ENCODE measurements at regions not wholly inside any gene's neighbourhood (a gene's known extent, or its start where the extent isn't known, plus 50 kb on each side); places are given as distances from the start of the nearest gene placed in this dataset.

GRCh38 chr2:45254025-45254424 is 244.8 kb upstream of the SIX2 start:
- TF ChIP-seq, protein P1, sequence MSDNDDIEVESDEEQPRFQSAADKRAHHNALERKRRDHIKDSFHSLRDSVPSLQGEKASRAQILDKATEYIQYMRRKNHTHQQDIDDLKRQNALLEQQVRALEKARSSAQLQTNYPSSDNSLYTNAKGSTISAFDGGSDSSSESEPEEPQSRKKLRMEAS (IDR thresholded peaks at IDR 0.05): no peak
- TF ChIP-seq, protein P2, sequence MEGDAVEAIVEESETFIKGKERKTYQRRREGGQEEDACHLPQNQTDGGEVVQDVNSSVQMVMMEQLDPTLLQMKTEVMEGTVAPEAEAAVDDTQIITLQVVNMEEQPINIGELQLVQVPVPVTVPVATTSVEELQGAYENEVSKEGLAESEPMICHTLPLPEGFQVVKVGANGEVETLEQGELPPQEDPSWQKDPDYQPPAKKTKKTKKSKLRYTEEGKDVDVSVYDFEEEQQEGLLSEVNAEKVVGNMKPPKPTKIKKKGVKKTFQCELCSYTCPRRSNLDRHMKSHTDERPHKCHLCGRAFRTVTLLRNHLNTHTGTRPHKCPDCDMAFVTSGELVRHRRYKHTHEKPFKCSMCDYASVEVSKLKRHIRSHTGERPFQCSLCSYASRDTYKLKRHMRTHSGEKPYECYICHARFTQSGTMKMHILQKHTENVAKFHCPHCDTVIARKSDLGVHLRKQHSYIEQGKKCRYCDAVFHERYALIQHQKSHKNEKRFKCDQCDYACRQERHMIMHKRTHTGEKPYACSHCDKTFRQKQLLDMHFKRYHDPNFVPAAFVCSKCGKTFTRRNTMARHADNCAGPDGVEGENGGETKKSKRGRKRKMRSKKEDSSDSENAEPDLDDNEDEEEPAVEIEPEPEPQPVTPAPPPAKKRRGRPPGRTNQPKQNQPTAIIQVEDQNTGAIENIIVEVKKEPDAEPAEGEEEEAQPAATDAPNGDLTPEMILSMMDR (IDR thresholded peaks at IDR 0.05; ENCODE audit: low read depth, low read length, missing input control): no peak
- TF ChIP-seq RAD21 (IDR thresholded peaks at IDR 0.05) (no peak), TAF1 (conservative IDR thresholded peaks at IDR 0.05) (no peak), GABPA (IDR thresholded peaks at IDR 0.05 in 1 of 2, conservative IDR thresholded peaks at IDR 0.05 in 1 of 2) (no peak), JUND (IDR thresholded peaks at IDR 0.05) (no peak), YY1 (IDR thresholded peaks at IDR 0.05) (no peak), RXRA (IDR thresholded peaks at IDR 0.05) (no peak), EGR1 (IDR thresholded peaks at IDR 0.05; ENCODE audit: low read depth in 2 of 2) (no peak), SP1 (IDR thresholded peaks at IDR 0.05) (no peak), HNF4G (IDR thresholded peaks at IDR 0.05) (no peak), REST (IDR thresholded peaks at IDR 0.05) (no peak)
- TF ChIP-seq, protein P3, sequence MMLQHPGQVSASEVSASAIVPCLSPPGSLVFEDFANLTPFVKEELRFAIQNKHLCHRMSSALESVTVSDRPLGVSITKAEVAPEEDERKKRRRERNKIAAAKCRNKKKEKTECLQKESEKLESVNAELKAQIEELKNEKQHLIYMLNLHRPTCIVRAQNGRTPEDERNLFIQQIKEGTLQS (IDR thresholded peaks at IDR 0.05): no peak
- TF ChIP-seq, protein P4, sequence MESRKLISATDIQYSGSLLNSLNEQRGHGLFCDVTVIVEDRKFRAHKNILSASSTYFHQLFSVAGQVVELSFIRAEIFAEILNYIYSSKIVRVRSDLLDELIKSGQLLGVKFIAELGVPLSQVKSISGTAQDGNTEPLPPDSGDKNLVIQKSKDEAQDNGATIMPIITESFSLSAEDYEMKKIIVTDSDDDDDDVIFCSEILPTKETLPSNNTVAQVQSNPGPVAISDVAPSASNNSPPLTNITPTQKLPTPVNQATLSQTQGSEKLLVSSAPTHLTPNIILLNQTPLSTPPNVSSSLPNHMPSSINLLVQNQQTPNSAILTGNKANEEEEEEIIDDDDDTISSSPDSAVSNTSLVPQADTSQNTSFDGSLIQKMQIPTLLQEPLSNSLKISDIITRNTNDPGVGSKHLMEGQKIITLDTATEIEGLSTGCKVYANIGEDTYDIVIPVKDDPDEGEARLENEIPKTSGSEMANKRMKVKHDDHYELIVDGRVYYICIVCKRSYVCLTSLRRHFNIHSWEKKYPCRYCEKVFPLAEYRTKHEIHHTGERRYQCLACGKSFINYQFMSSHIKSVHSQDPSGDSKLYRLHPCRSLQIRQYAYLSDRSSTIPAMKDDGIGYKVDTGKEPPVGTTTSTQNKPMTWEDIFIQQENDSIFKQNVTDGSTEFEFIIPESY (IDR thresholded peaks at IDR 0.05): no peak
